OCI-M1 (cell line): ENCODE measurements at regions not wholly inside any gene's neighbourhood (a gene's known extent, or its start where the extent isn't known, plus 50 kb on each side); places are given as distances from the start of the nearest gene placed in this dataset.
"Not testable (repeated sequence)": the region's sequence is repeated elsewhere in the genome, so short reads cannot be mapped to it uniquely, and the experiment has no call there.

Experiments
- DNase-seq: peaks from one replicate; lab custom pipeline; 2025; lab: John Stamatoyannopoulos, UW

GRCh38 chr3:152891678-152892077, 56.7 kb downstream of the P2RY1 start:
- no peak for DNase-seq

GRCh38 chr3:152892446-152892845, 57.5 kb downstream of the P2RY1 start:
- DNase-seq = no peak

- DNase-seq = no peak
Measured at GRCh38 chr3:152893647-152894046, 58.7 kb downstream of the P2RY1 start.

- no peak for DNase-seq
Measured at GRCh38 chr3:152899306-152899705, 64.4 kb downstream of the P2RY1 start.

GRCh38 chr3:152902141-152902669, 67.3 kb downstream of the P2RY1 start:
- no peak for DNase-seq

GRCh38 chr3:152905631-152906030, 70.7 kb downstream of the P2RY1 start:
- no peak for DNase-seq

- peak; percentile 80 for DNase-seq
Measured at GRCh38 chr3:152909180-152909883, 74.4 kb downstream of the P2RY1 start.

- DNase-seq = peak; percentile 19
Measured at GRCh38 chr3:152910211-152910610, 75.3 kb downstream of the P2RY1 start.

- DNase-seq = no peak
Measured at GRCh38 chr3:152910966-152911365, 76.0 kb downstream of the P2RY1 start.

GRCh38 chr3:152914743-152915142, 79.8 kb downstream of the P2RY1 start:
- not testable (repeated sequence) for DNase-seq

- DNase-seq = no peak
Measured at GRCh38 chr3:152915695-152916094, 80.8 kb downstream of the P2RY1 start.

- DNase-seq = no peak
Measured at GRCh38 chr3:152916753-152917279, 81.9 kb downstream of the P2RY1 start.

- DNase-seq = no peak
Measured at GRCh38 chr3:152921351-152921750, 86.4 kb downstream of the P2RY1 start.

- no peak for DNase-seq
Measured at GRCh38 chr3:152922554-152922953, 87.6 kb downstream of the P2RY1 start.

GRCh38 chr3:152927131-152927530, 92.2 kb downstream of the P2RY1 start:
- no peak for DNase-seq

- DNase-seq = peak; percentile 25
Measured at GRCh38 chr3:152930516-152930915, 95.6 kb downstream of the P2RY1 start.

- DNase-seq = no peak
Measured at GRCh38 chr3:152937234-152937633, 102.3 kb downstream of the P2RY1 start.

- no peak for DNase-seq
Measured at GRCh38 chr3:152938974-152939636, 104.2 kb downstream of the P2RY1 start.

GRCh38 chr3:152941859-152942258, 106.9 kb downstream of the P2RY1 start:
- no peak for DNase-seq

- no peak for DNase-seq
Measured at GRCh38 chr3:152942366-152942765, 107.4 kb downstream of the P2RY1 start.

- no peak for DNase-seq
Measured at GRCh38 chr3:152943645-152944044, 108.7 kb downstream of the P2RY1 start.

GRCh38 chr3:152944671-152945070, 109.7 kb downstream of the P2RY1 start:
- DNase-seq = no peak

GRCh38 chr3:152945556-152945955, 110.6 kb downstream of the P2RY1 start:
- no peak for DNase-seq
